ENCODE measurements at regions not wholly inside any gene's neighbourhood (a gene's known extent, or its start where the extent isn't known, plus 50 kb on each side); places are given as distances from the start of the nearest gene placed in this dataset.

- POLR2A ChIA-PET: no interaction called here
- Histone ChIP-seq H3K9me3 (no peaks in the 10 kb centered on the region), H3F3A (replicated peaks; ENCODE audit: insufficient read depth) (no peaks in the 10 kb centered on the region), H3K9ac (no peak overlapping the region), H3K79me2 (ENCODE audit: insufficient read depth) (no peaks in the 10 kb centered on the region), H3K4me3 (ENCODE audit: low read depth in 2 of 2, low read length in 1 of 2) (no peak overlapping the region), H4K20me1 (ENCODE audit: insufficient read depth) (no peaks in the 10 kb centered on the region), H3K9me2 (no peaks in the 10 kb centered on the region), H3K4me2 (no peak overlapping the region), H3K36me3 (replicated peaks in 1 of 2; ENCODE audit: control insufficient read depth in 1 of 2, insufficient read depth in 2 of 2, low read length in 1 of 2) (no peaks in the 10 kb centered on the region), H3K4me1 (ENCODE audit: control insufficient read depth in 1 of 2, insufficient read depth in 2 of 2, low read depth in 1 of 2, low read length in 1 of 2) (no peaks in the 10 kb centered on the region), H3K27ac (ENCODE audit: low read depth in 2 of 2, low read length in 1 of 2) (no peak overlapping the region), H2AFZ (ENCODE audit: low read depth) (no peak overlapping the region), H3K27me3 (ENCODE audit: insufficient read depth) (no peaks in the 10 kb centered on the region)
- peak; percentile 45 for DNase-seq
- CTCF ChIA-PET: interaction anchor here (0.6 to 1.5 kb wide), 3 partner anchors 11 to 151 kb away, joined by 3 read pairs; no protein-coding TSS in a partner anchor
- WGBS (ENCODE audit: low lambda C conversion rate): 51% methylated on average over 11 of the region's 12 CpGs
- TF ChIP-seq RAD21 (IDR thresholded peaks at IDR 0.05; ENCODE audit: low read length) (0 out of 2 replicates have a peak, but pooled peaks have one; percentile 33), POLR2AphosphoS5 (IDR thresholded peaks at IDR 0.05; ENCODE audit: low read depth, low read length) (no peak), IRF3 (IDR thresholded peaks at IDR 0.05; ENCODE audit: low read depth, low read length) (no peak), CTCF (IDR thresholded peaks at IDR 0.05) (peak; percentile 34)
These were observed 383.0 kb downstream of the TBL1XR1 start for GRCh38 chr3:176814285-176814684.

DNA sequence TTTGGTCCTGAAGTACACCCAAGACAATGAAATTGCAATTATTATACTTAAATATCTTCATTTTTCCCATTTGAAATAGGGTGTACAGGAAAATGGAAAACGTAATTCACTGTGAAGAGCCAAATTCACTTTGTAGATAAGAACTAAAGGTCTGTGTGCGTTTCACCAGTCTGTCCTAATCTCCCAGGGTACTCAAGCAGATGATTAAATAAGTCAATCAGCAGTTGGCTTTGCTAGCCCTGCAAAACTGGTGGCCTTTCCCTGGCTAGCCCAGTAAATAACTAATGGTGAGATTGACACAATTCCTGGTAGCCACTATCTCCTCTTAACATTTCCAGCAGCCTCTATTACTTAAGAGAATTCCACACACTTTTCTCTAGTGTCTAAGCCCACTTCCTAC, 389.3 kb downstream of the TBL1XR1 start:
- Histone ChIP-seq H3K4me2 (no peak overlapping the region), H3K27ac (ENCODE audit: low read depth in 2 of 2, low read length in 1 of 2) (no peak overlapping the region), H3K79me2 (ENCODE audit: insufficient read depth) (no peaks in the 10 kb centered on the region), H3K36me3 (replicated peaks in 1 of 2; ENCODE audit: control insufficient read depth in 1 of 2, insufficient read depth in 2 of 2, low read length in 1 of 2) (no peaks in the 10 kb centered on the region), H3K4me1 (ENCODE audit: control insufficient read depth in 1 of 2, insufficient read depth in 2 of 2, low read depth in 1 of 2, low read length in 1 of 2) (no peaks in the 10 kb centered on the region), H3K9me3 (no peaks in the 10 kb centered on the region), H3K9ac (no peak overlapping the region), H4K20me1 (ENCODE audit: insufficient read depth) (no peaks in the 10 kb centered on the region), H3K27me3 (ENCODE audit: insufficient read depth) (no peaks in the 10 kb centered on the region), H3K4me3 (ENCODE audit: low read depth in 2 of 2, low read length in 1 of 2) (no peak overlapping the region), H3K9me2 (no peaks in the 10 kb centered on the region), H2AFZ (ENCODE audit: low read depth) (no peak overlapping the region), H3F3A (replicated peaks; ENCODE audit: insufficient read depth) (no peaks in the 10 kb centered on the region)
- POLR2A ChIA-PET: no interaction called here
- 14% methylated on average over 2 of the region's 2 CpGs for WGBS (ENCODE audit: low lambda C conversion rate)
- CTCF ChIA-PET: no interaction called here
- DNase-seq: no peak
- no peak for TF ChIP-seq MXI1 (IDR thresholded peaks at IDR 0.05; ENCODE audit: low read depth, low read length)
- TF ChIP-seq YY1 (IDR thresholded peaks at IDR 0.05; ENCODE audit: low read depth): no peak
- no peak for TF ChIP-seq IRF3 (IDR thresholded peaks at IDR 0.05; ENCODE audit: low read depth, low read length)
- no peak for TF ChIP-seq GABPA (IDR thresholded peaks at IDR 0.05; ENCODE audit: low read depth)
- TF ChIP-seq MAX (IDR thresholded peaks at IDR 0.05; ENCODE audit: low read depth): no peak

Data from SK-N-SH (cell line).